Stimulated activated naive CD8-positive, alpha-beta T cell treated with anti-CD3 and anti-CD28 coated beads, Interleukin-15, Interleukin-2, amounts not matched to agents 100 ng/mL and 50 ng/mL, for 24 hours (primary cell): ENCODE measurements at regions not wholly inside any gene's neighbourhood (a gene's known extent, or its start where the extent isn't known, plus 50 kb on each side); places are given as distances from the start of the nearest gene placed in this dataset.

Source experiments
- H3K27ac Mint-ChIP-seq: one replicate; pipeline ENCODE4 v1.8.0; 2021; ENCODE audit warnings: mild to moderate bottlenecking, mixed read lengths
- H3K27me3 Mint-ChIP-seq: one replicate; pipeline ENCODE4 v1.8.0; 2021; ENCODE audit warnings: mixed read lengths
- H3K36me3 Mint-ChIP-seq: one replicate; pipeline ENCODE4 v1.8.0; 2021; ENCODE audit warnings: low read depth, mixed read lengths
- H3K4me1 Mint-ChIP-seq: one replicate; pipeline ENCODE4 v1.8.0; 2021; ENCODE audit warnings: low read depth, mixed read lengths
- H3K4me3 Mint-ChIP-seq: one replicate; pipeline ENCODE4 v1.8.0; 2021; ENCODE audit warnings: mild to moderate bottlenecking, mixed read lengths
- H3K9me3 Mint-ChIP-seq: one replicate; pipeline ENCODE4 v1.8.0; 2021; ENCODE audit warnings: mixed read lengths

GRCh38 chr13:80038371-80038770, 302.6 kb downstream of the SPRY2 start:
- H3K4me1 Mint-ChIP-seq = peaks cover 16% of the 10 kb centered on the region
- no peak overlapping the region for H3K27ac Mint-ChIP-seq
- no peaks in the 10 kb centered on the region for H3K9me3 Mint-ChIP-seq
- no peaks in the 10 kb centered on the region for H3K27me3 Mint-ChIP-seq
- H3K36me3 Mint-ChIP-seq = no peaks in the 10 kb centered on the region
- no peak overlapping the region for H3K4me3 Mint-ChIP-seq

GRCh38 chr13:80037505-80037888, 303.4 kb downstream of the SPRY2 start:
- Mint-ChIP-seq H3K27me3 (no peaks in the 10 kb centered on the region), H3K9me3 (no peaks in the 10 kb centered on the region), H3K4me1 (peaks cover 16% of the 10 kb centered on the region), H3K4me3 (no peak overlapping the region), H3K27ac (no peak overlapping the region), H3K36me3 (no peaks in the 10 kb centered on the region)

- H3K36me3 Mint-ChIP-seq = no peaks in the 10 kb centered on the region
- peaks cover 16% of the 10 kb centered on the region for H3K4me1 Mint-ChIP-seq
- H3K9me3 Mint-ChIP-seq = no peaks in the 10 kb centered on the region
- no peak overlapping the region for H3K4me3 Mint-ChIP-seq
- no peaks in the 10 kb centered on the region for H3K27me3 Mint-ChIP-seq
- no peak overlapping the region for H3K27ac Mint-ChIP-seq
Observed at GRCh38 chr13:80036845-80037504, 304.0 kb downstream of the SPRY2 start.

GRCh38 chr13:80035096-80035495, 305.8 kb downstream of the SPRY2 start:
- Mint-ChIP-seq H3K4me1 (peaks cover 16% of the 10 kb centered on the region), H3K27ac (no peak overlapping the region), H3K36me3 (no peaks in the 10 kb centered on the region), H3K27me3 (no peaks in the 10 kb centered on the region), H3K4me3 (no peak overlapping the region), H3K9me3 (no peaks in the 10 kb centered on the region)

GRCh38 chr13:80033951-80034350, 307.0 kb downstream of the SPRY2 start:
- H3K4me3 Mint-ChIP-seq = no peak overlapping the region
- no peak overlapping the region for H3K27ac Mint-ChIP-seq
- H3K27me3 Mint-ChIP-seq = no peaks in the 10 kb centered on the region
- H3K36me3 Mint-ChIP-seq = no peaks in the 10 kb centered on the region
- H3K9me3 Mint-ChIP-seq = no peaks in the 10 kb centered on the region
- peaks cover 16% of the 10 kb centered on the region for H3K4me1 Mint-ChIP-seq

- Mint-ChIP-seq H3K4me3 (no peak overlapping the region), H3K36me3 (no peaks in the 10 kb centered on the region), H3K4me1 (peaks cover 10% of the 10 kb centered on the region), H3K27ac (no peak overlapping the region), H3K27me3 (no peaks in the 10 kb centered on the region), H3K9me3 (no peaks in the 10 kb centered on the region)
Observed at GRCh38 chr13:80033286-80033685, 307.6 kb downstream of the SPRY2 start.

- Mint-ChIP-seq H3K36me3 (no peaks in the 10 kb centered on the region), H3K9me3 (no peaks in the 10 kb centered on the region), H3K27me3 (no peaks in the 10 kb centered on the region), H3K27ac (no peak overlapping the region), H3K4me3 (no peak overlapping the region), H3K4me1 (no peaks in the 10 kb centered on the region)
Observed at GRCh38 chr13:80030491-80030890, 310.4 kb downstream of the SPRY2 start.

- H3K27ac Mint-ChIP-seq = no peak overlapping the region
- no peaks in the 10 kb centered on the region for H3K4me1 Mint-ChIP-seq
- no peaks in the 10 kb centered on the region for H3K36me3 Mint-ChIP-seq
- H3K27me3 Mint-ChIP-seq = no peaks in the 10 kb centered on the region
- H3K9me3 Mint-ChIP-seq = no peaks in the 10 kb centered on the region
- no peak overlapping the region for H3K4me3 Mint-ChIP-seq
Observed at GRCh38 chr13:80029170-80029569, 311.8 kb downstream of the SPRY2 start.

GRCh38 chr13:80022146-80022545, 318.8 kb downstream of the SPRY2 start:
- H3K36me3 Mint-ChIP-seq = no peaks in the 10 kb centered on the region
- H3K9me3 Mint-ChIP-seq = peaks cover under 1% of the 10 kb centered on the region
- H3K4me3 Mint-ChIP-seq = no peak overlapping the region
- H3K27me3 Mint-ChIP-seq = no peaks in the 10 kb centered on the region
- H3K4me1 Mint-ChIP-seq = no peaks in the 10 kb centered on the region
- H3K27ac Mint-ChIP-seq = no peak overlapping the region

GRCh38 chr13:80012251-80012650, 328.7 kb downstream of the SPRY2 start:
- Mint-ChIP-seq H3K4me3 (no peak overlapping the region), H3K27ac (no peak overlapping the region), H3K36me3 (no peaks in the 10 kb centered on the region), H3K4me1 (no peaks in the 10 kb centered on the region), H3K27me3 (no peaks in the 10 kb centered on the region), H3K9me3 (peaks cover 9% of the 10 kb centered on the region)

GRCh38 chr13:80011448-80012212, 329.3 kb downstream of the SPRY2 start:
- Mint-ChIP-seq H3K4me1 (no peaks in the 10 kb centered on the region), H3K9me3 (peaks cover 3% of the 10 kb centered on the region), H3K27me3 (no peaks in the 10 kb centered on the region), H3K4me3 (no peak overlapping the region), H3K36me3 (no peaks in the 10 kb centered on the region), H3K27ac (no peak overlapping the region)

GRCh38 chr13:80010846-80011245, 330.1 kb downstream of the SPRY2 start:
- no peaks in the 10 kb centered on the region for H3K27me3 Mint-ChIP-seq
- H3K9me3 Mint-ChIP-seq = no peaks in the 10 kb centered on the region
- no peak overlapping the region for H3K4me3 Mint-ChIP-seq
- H3K4me1 Mint-ChIP-seq = no peaks in the 10 kb centered on the region
- H3K27ac Mint-ChIP-seq = no peak overlapping the region
- H3K36me3 Mint-ChIP-seq = no peaks in the 10 kb centered on the region

GRCh38 chr13:80010286-80010831, 330.6 kb downstream of the SPRY2 start:
- H3K27me3 Mint-ChIP-seq = no peaks in the 10 kb centered on the region
- no peaks in the 10 kb centered on the region for H3K4me1 Mint-ChIP-seq
- H3K36me3 Mint-ChIP-seq = no peaks in the 10 kb centered on the region
- H3K4me3 Mint-ChIP-seq = no peak overlapping the region
- no peaks in the 10 kb centered on the region for H3K9me3 Mint-ChIP-seq
- H3K27ac Mint-ChIP-seq = no peak overlapping the region

GRCh38 chr13:80009760-80010159, 331.2 kb downstream of the SPRY2 start:
- no peaks in the 10 kb centered on the region for H3K27me3 Mint-ChIP-seq
- no peaks in the 10 kb centered on the region for H3K36me3 Mint-ChIP-seq
- no peaks in the 10 kb centered on the region for H3K4me1 Mint-ChIP-seq
- H3K9me3 Mint-ChIP-seq = peaks cover 3% of the 10 kb centered on the region
- no peak overlapping the region for H3K4me3 Mint-ChIP-seq
- H3K27ac Mint-ChIP-seq = no peak overlapping the region

- no peaks in the 10 kb centered on the region for H3K36me3 Mint-ChIP-seq
- H3K4me3 Mint-ChIP-seq = no peak overlapping the region
- peaks cover 3% of the 10 kb centered on the region for H3K9me3 Mint-ChIP-seq
- no peaks in the 10 kb centered on the region for H3K4me1 Mint-ChIP-seq
- H3K27me3 Mint-ChIP-seq = no peaks in the 10 kb centered on the region
- H3K27ac Mint-ChIP-seq = no peak overlapping the region
Observed at GRCh38 chr13:80006940-80007339, 334.0 kb downstream of the SPRY2 start.

- no peaks in the 10 kb centered on the region for H3K27me3 Mint-ChIP-seq
- H3K4me1 Mint-ChIP-seq = no peaks in the 10 kb centered on the region
- peaks cover 3% of the 10 kb centered on the region for H3K9me3 Mint-ChIP-seq
- H3K36me3 Mint-ChIP-seq = no peaks in the 10 kb centered on the region
- no peak overlapping the region for H3K4me3 Mint-ChIP-seq
- no peak overlapping the region for H3K27ac Mint-ChIP-seq
Observed at GRCh38 chr13:80001510-80001842, 339.4 kb downstream of the SPRY2 start.
